GM12872 (cell line): ENCODE measurements at regions not wholly inside any gene's neighbourhood (a gene's known extent, or its start where the extent isn't known, plus 50 kb on each side); places are given as distances from the start of the nearest gene placed in this dataset.

Experiments used
- CTCF ChIP-seq: IDR thresholded peaks from 3 replicates; pipeline ENCODE4 v1.5.1; 2011; ENCODE audit warnings: low read depth, mild to moderate bottlenecking, low read length, moderate library complexity; ENCODE audit not compliant: insufficient read depth

- no peak for TF ChIP-seq CTCF
Observed at GRCh38 chr3:76565496-76566210, 474.2 kb upstream of the ROBO2 start.

- TF ChIP-seq CTCF, result no peak
Observed at GRCh38 chr3:76566211-76566534, 473.7 kb upstream of the ROBO2 start.

- TF ChIP-seq CTCF, result no peak
Observed at GRCh38 chr3:76566904-76567303, 473.0 kb upstream of the ROBO2 start.

- peak; percentile 44 for TF ChIP-seq CTCF
Observed at GRCh38 chr3:76570436-76571057, 469.4 kb upstream of the ROBO2 start.

GRCh38 chr3:76576201-76576600 is 463.7 kb upstream of the ROBO2 start:
- no peak for TF ChIP-seq CTCF

- no peak for TF ChIP-seq CTCF
Observed at GRCh38 chr3:76582098-76582497, 457.8 kb upstream of the ROBO2 start.

GRCh38 chr3:76582632-76583378 is 457.1 kb upstream of the ROBO2 start:
- no peak for TF ChIP-seq CTCF
